Adrenal gland (tissue), 9 donors: ENCODE measurements at regions not wholly inside any gene's neighbourhood (a gene's known extent, or its start where the extent isn't known, plus 50 kb on each side); places are given as distances from the start of the nearest gene placed in this dataset.

ENCODE experiments used
- DNase-seq, 7 donors: peaks; one replicate each; pipeline ENCODE4 v3.0.0-alpha.2; 2019 to 2020
- H3K27ac ChIP-seq, 5 donors: fragments of 200-600 bp; sonication (generic) in 4 of 5; 1 replicate in 3 of 5; 2 replicates in 2 of 5; pipeline versions ENCODE4 v1.5.1 to v1.8.0; 2016 to 2020; ENCODE audit warnings: mild to moderate bottlenecking in 1 of 5
- H3K27me3 ChIP-seq: fragments of 200-600 bp; 2 replicates; pipeline ENCODE4 v1.8.0; 2021
- H3K36me3 ChIP-seq, 2 donors: fragments of 200-600 bp; replicated peaks in 1 of 2; 1 replicate in 1 of 2; 2 replicates in 1 of 2; pipeline versions ENCODE4 v1.5.1 to v1.8.0; 2018 to 2022
- H3K4me1 ChIP-seq, 2 donors: fragments of 200-600 bp; replicated peaks in 1 of 2; 1 replicate in 1 of 2; 2 replicates in 1 of 2; pipeline versions ENCODE4 v1.5.1 to v1.8.0; 2018 to 2021
- H3K4me3 ChIP-seq, 4 donors: fragments of 200-600 bp; sonication (generic) in 3 of 4; one replicate each; pipeline ENCODE4 v1.5.1; 2016 to 2018
- H3K9me3 ChIP-seq, 3 donors: fragments of 200-600 bp; sonication (generic) in 1 of 3; replicated peaks in 1 of 3; 1 replicate in 2 of 3; 2 replicates in 1 of 3; pipeline versions ENCODE4 v1.5.1 to v1.8.0; 2016 to 2021
- CTCF ChIP-seq, 6 experiments: fragments of 450-650 bp in 4 of 6; fragments of 200-600 bp in 2 of 6; sonication (generic) in 1 of 6; IDR thresholded peaks; 1 replicate in 5 of 6; 2 replicates in 1 of 6; pipeline versions ENCODE4 v1.5.1 to v1.8.0; 2016 to 2021; ENCODE audit warnings: antibody characterized with exemption in 6 of 6, mild to moderate bottlenecking in 2 of 6, moderate library complexity in 1 of 6
- POLR2A ChIP-seq, 2 donors: fragments of 450-650 bp; IDR thresholded peaks; one replicate each; pipeline ENCODE4 v1.6.1; 2017; ENCODE audit warnings: antibody characterized with exemption in 2 of 2, mild to moderate bottlenecking in 2 of 2, moderate library complexity in 1 of 2
- WGBS, 4 donors: extraction: QIAGEN DNeasy Blood & Tissue Kit in 2 of 4; methylation state at CpG; one replicate each; pipeline versions ENCODE4 v1.1.5 to v1.1.7; 2013 to 2017; 5-methylcytosine and 5-hydroxymethylcytosine counted together
- intact Hi-C, 2 donors: fragments of 100-400 bp; cut with DNase I; formaldehyde crosslinking; loops; one replicate each; pipeline versions ENCODE4 v1.14.1 to v1.15.0; 2022 to 2023
- donor health status: healthy with polysubstance abuse.
- donor health status: Bipolar disorder and iron deficiency.
- donor health status: DM: yes; HTN: yes; CAD: no.
- donor health status: DM: no; HTN: no; CAD: no.
- donor health status: DM: no; HTN: no; CAD: no.

- Histone ChIP-seq H3K4me3 (no peak overlapping the region), H3K27ac (no peak overlapping the region), H3K27me3 (no peaks in the 10 kb centered on the region), H3K9me3 (peaks cover 0 to 5% (median 0%) of the 10 kb centered on the region in 3 donors), H3K4me1 (no peaks in the 10 kb centered on the region), H3K36me3 (no peaks in the 10 kb centered on the region)
- no peak for DNase-seq
- intact Hi-C loops: no loop called here
- TF ChIP-seq CTCF (IDR thresholded peaks at IDR 0.05) (no peak), POLR2A (IDR thresholded peaks at IDR 0.05) (no peak)
Observed at GRCh38 chr1:191284175-191284574, 806.5 kb upstream of the BRINP3 start.

- H3K4me3 ChIP-seq: no peak overlapping the region
- intact Hi-C loops: no loop called here
Observed at GRCh38 chr1:191290441-191290840, 812.8 kb upstream of the BRINP3 start.

GRCh38 chr1:191305370-191305769 lies 827.7 kb upstream of the BRINP3 start:
- 71 to 89% (median 83%) methylated on average over 1 of the region's 1 CpG for WGBS, 4 donors
- intact Hi-C loops: no loop called here
- Histone ChIP-seq H3K4me1 (no peaks in the 10 kb centered on the region), H3K36me3 (no peaks in the 10 kb centered on the region), H3K27me3 (no peaks in the 10 kb centered on the region), H3K9me3 (no peaks in the 10 kb centered on the region), H3K4me3 (no peak overlapping the region), H3K27ac (no peak overlapping the region)
- no peak for DNase-seq
- TF ChIP-seq CTCF (IDR thresholded peaks at IDR 0.05) (no peak), POLR2A (IDR thresholded peaks at IDR 0.05) (no peak)

More at GRCh38 chr1:191290441-191290840, 812.8 kb upstream of the BRINP3 start:
- TF ChIP-seq CTCF (IDR thresholded peaks at IDR 0.05) (no peak), POLR2A (IDR thresholded peaks at IDR 0.05) (no peak)
- Histone ChIP-seq H3K4me1 (no peaks in the 10 kb centered on the region), H3K27ac (no peak overlapping the region), H3K36me3 (no peaks in the 10 kb centered on the region), H3K9me3 (no peaks in the 10 kb centered on the region), H3K27me3 (no peaks in the 10 kb centered on the region)
- WGBS, 4 donors: 45 to 56% (median 54%) methylated on average over 4 of the region's 4 CpGs
- no peak for DNase-seq

GRCh38 chr1:191306916-191307315 lies 829.3 kb upstream of the BRINP3 start:
- H3K36me3 ChIP-seq: no peaks in the 10 kb centered on the region
- intact Hi-C loops: no loop called here
- no peaks in the 10 kb centered on the region for H3K4me1 ChIP-seq
- TF ChIP-seq CTCF (IDR thresholded peaks at IDR 0.05) (no peak), POLR2A (IDR thresholded peaks at IDR 0.05) (no peak)
- H3K4me3 ChIP-seq: no peak overlapping the region
- H3K27ac ChIP-seq: no peak overlapping the region
- no peaks in the 10 kb centered on the region for H3K9me3 ChIP-seq
- WGBS, 4 donors: 73 to 95% (median 88%) methylated on average over 4 to 7 of the region's 7 CpGs
- H3K27me3 ChIP-seq: no peaks in the 10 kb centered on the region
- no peak for DNase-seq
